NCI-H748 treated with DMSO at 0.1 percent for 48 hours (cell line): ENCODE measurements at regions not wholly inside any gene's neighbourhood (a gene's known extent, or its start where the extent isn't known, plus 50 kb on each side); places are given as distances from the start of the nearest gene placed in this dataset.
"Not testable (repeated sequence)": the region's sequence is repeated elsewhere in the genome, so short reads cannot be mapped to it uniquely, and the experiment has no call there.

Experiments used
- DNase-seq: peaks from one replicate; lab custom pipeline; 2025; lab: John Stamatoyannopoulos, UW

DNA sequence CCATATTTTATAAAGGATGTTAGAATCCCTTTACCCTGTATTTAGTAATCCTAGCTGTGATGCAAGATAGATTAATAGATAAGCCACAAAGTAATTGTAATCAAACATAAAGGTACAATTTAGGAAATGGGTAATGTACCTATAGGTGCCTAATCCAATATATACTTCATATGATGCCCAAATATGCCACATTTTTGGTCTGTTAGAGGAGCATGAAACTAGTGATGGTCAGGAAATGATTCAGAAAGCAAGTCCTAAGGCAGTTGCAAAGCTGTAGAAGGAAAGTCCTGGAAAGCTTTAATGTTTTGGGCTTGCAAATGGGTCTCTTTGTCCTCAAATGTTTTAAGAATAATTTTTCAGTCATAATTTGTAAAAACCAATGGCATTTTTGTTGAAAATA lies 76.6 kb upstream of the PTPRK start:
- DNase-seq: no peak

DNA sequence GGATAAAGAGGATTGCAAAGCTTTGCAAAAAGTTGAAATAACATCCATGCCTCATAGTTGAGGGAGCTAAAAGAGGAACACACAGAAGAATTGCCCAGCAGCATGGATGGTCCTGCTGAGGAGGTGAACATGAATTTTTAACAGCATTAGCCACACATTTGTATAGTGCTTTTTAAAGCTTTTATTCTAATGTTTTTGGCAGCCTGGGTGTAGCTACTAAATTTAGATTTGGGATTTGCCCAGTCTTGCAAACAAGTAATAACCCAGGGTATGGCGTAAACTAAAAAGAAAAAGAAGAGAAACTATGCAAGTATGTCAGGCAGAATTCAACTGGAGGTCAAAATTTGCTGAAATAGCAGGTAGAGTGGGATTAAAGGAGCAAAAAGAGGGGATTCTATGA lies 75.1 kb upstream of the PTPRK start:
- no peak for DNase-seq

DNA sequence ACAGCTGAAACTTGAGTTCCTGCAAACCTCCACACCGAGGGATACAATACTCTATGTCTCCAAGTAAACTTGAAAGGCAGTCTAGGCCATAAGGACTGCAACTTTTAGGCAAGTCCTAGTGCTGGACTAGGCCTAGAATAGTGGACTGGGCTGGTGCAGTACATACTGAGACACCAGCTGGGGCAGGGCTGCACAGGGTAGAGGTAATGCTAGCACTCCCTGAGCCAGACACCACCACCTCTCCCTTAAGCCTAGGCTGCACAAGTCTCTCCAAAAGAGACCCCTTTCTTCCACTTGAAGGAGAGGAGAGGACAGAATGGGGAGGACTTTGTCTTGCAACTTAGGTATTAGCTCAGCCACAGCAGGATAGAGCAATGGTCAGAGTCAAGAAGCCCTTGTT lies 65.7 kb upstream of the PTPRK start:
- DNase-seq: no peak

DNA sequence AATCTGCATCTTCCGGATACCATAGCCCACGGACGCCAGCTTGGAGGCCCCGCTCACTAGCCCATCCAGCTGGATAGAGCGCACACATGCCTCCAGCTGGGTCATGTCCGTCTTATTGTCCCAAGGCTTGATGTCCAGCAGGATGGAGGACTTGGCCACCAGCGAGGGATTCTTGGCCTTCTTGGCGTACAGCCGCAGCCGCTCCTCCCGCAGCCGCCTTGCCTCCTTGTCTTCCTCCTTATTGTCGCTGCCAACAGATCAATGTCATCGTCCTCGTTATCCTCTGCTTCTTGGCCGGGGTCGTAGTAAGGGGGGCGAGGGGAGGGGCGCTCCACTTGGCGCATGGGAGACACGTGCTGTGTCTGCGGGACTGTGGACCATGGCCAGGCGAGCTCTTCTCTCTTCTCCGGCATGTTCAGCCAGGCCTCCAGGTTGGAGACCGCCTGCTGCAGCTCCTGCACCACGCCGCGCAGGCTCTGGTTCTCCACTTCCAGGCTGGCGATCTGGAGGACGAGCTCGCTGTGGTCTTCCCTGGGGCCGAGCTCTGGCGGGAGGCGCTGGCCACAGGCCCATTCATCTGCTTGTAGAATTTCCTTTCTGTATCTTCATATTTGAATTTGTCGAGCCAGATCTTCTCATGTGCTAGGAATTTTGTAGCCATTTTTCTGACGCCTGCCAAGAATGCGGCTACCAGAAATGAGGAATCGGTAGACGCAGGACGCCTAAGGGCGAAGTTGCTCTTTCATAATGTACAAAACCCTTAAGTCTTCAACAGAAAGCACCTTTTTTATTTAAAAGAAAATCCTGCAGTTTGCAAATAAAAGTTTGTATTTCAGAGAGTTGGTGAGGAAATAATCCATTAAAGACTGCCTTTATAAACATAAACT lies 60.1 kb upstream of the PTPRK start:
- no peak for DNase-seq

DNA sequence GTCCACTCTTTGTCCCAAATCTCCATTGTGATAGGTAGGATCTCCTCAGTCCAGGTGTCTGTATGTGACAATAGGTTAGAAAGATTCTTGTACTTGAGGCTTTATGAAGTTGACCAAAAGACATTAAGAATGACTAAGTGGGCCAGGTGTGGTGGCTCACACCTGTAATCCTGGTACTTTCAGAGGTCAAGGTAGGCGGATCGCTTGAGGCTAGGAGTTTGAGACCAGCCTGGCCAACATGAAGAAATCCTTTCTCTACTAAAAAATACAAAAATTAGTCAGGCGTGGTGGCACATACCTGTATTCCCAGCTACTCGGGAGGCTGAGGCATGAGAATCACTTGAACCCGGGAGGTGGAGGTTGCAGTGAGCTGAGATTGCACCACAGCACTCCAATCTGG lies 54.9 kb upstream of the PTPRK start:
- DNase-seq: not testable (repeated sequence)

DNA sequence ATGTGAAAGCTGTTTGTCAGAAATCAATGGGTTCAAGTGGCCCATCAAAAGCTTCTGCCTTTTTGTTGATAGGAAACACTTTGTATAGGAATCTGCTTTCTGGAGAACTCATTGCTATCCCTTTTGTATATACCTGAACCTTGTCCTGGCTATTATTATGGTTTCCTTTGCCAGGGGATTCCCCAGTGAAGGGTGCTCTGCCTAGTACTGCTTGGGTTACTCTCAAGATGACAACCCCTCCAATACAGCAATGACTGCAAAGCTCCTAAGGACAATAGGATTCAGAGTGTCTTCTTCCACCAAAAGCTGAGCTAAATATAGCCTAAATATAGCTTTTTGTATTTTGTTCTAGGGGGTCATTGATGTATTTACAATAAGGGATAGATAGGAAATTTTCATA lies 54.0 kb upstream of the PTPRK start:
- no peak for DNase-seq

DNA sequence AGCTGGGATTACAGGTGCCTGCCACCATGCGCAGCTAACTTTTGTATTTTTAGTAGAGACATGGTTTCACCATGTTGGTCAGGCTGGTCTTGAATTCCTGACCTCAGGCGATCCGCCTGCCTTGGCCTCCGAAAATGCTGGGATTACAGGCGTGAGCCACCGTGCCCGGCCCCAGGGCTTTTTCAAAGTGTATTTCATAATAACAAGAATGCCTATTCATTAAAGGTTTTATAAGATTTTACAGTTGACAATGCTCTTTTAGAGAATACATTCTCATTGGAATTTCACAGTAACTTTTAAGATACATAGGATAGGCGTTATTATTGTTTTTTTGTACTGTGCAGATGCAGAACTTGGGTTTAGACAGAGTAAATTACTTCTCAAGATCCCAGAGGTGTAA lies 52.6 kb upstream of the PTPRK start:
- no peak for DNase-seq

DNA sequence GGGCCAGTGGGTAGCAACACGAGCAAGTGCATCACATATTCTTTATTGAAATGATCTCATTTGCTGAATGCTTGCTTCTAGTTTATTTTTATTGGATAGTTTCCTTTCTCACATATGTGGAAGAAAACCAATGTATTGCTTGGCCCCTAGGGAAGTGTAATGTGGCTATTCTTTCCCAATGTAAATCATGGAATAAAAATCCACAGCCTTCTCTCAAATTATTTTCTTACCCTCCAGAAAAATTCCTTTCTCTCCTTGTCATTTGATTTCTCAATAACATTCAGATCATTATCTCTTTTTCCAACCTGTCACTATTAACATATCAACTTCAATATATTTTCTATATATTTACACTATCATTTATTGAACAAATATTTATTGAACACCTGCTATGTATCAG lies 51.9 kb upstream of the PTPRK start:
- no peak for DNase-seq

DNA sequence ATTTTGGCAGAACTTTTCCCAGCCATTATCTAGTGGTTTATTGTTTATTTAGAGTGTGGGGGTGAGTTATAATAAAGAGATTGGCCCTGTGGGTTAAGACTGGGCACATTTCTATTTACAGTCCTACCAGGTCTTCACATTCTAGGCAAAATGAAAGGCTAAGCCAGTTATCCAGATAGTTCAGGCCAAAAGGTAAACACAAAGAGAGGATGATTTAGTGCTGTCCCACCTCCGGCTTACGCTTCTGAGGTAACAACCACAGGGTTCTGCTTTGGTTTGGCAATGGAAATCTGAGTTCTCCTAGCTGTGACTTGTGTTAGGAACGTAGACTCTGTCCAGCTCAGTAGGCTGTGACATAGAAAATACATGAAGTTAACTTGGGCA lies 50.3 kb upstream of the PTPRK start:
- DNase-seq: no peak

DNA sequence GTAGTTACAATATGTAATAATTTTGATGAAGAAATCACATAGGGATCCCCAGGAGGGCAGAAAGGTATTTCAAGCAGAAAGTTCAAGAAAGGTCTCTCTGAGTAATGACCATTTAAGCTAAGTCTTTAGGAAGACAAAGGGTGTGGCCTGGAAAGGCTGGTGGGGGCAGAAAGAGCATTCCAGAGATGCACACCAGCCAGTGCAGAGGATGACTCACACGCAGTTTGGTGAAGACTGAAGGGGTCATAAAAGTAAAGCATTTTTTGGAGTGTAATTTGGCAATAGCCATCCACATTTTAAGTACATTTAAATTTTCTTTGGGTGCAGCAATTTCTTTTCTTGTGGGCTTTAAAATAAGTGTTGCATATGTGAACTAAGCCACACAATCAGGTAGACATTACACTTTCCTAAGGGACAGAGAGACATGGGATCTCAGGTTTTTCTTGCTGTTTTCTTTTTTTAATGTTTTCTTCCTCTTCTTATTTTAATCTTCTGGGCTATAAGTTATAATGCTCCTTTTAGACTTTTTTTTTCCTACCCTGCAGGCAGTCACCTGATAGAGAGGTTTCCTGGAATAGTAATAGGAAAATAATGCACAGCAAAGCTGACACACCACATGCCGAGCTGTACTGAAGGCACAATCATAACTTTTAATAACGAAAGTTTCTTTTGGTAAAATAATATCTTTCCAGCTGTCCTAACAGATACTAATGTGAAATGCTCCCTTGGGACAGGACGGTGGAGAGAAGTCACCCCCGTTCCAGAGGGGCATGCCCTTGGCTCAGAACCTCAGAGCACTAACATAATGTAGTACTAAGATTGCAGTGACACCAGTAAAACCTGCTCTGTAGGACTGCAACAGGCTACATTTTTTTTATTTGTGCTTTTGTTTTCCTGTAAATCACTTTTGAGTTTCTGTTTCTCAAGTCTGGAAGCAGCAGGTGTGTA lies 49.6 kb upstream of the PTPRK start:
- DNase-seq: no peak
